Cardiac muscle cell (in vitro differentiated cells and primary cell): ENCODE measurements at regions not wholly inside any gene's neighbourhood (a gene's known extent, or its start where the extent isn't known, plus 50 kb on each side); places are given as distances from the start of the nearest gene placed in this dataset.
A peak's percentile ranks its signal among the peaks of the same experiment; 100 is the strongest.

Source experiments
- DNase-seq, 2 donors: peaks; one replicate each; pipeline versions ENCODE4 v3.0.0 to v3.0.0-alpha.2; 2010 to 2017; ENCODE audit warnings: low read depth in 1 of 2, low spot score in 1 of 2
- H3K27ac ChIP-seq: fragments of 200-600 bp; sonication (generic); 2 replicates; pipeline ENCODE4 v1.5.1; 2016
- H3K27me3 ChIP-seq: fragments of 200-600 bp; sonication (generic); 2 replicates; pipeline ENCODE4 v1.6.0; 2016; ENCODE audit warnings: control low read depth
- H3K36me3 ChIP-seq: fragments of 200-600 bp; sonication (generic); 2 replicates; pipeline ENCODE4 v1.5.1; 2016; ENCODE audit warnings: control low read depth
- H3K4me1 ChIP-seq: fragments of 200-600 bp; sonication (generic); 2 replicates; pipeline ENCODE4 v1.8.1; 2017; ENCODE audit warnings: low read depth, mild to moderate bottlenecking, mixed run types
- H3K4me3 ChIP-seq: fragments of 200-600 bp; sonication (generic); 2 replicates; pipeline ENCODE4 v1.5.1; 2016; ENCODE audit warnings: mild to moderate bottlenecking
- H3K9me3 ChIP-seq: fragments of 200-600 bp; sonication (generic); 2 replicates; pipeline ENCODE4 v1.5.1; 2017; ENCODE audit warnings: low read depth, mild to moderate bottlenecking, control low read depth
- CTCF ChIP-seq: IDR thresholded peaks from 2 replicates; pipeline ENCODE4 v1.5.1; 2012; ENCODE audit warnings: low read depth, mild to moderate bottlenecking, low read length

- H3K4me1 ChIP-seq = peaks cover 22% of the 10 kb centered on the region
Observed at GRCh38 chr2:176585291-176585690, 316.0 kb downstream of the MTX2 start.

GRCh38 chr2:176585791-176586190 lies 316.5 kb downstream of the MTX2 start:
- H3K27me3 ChIP-seq = no peaks in the 10 kb centered on the region
- peaks cover 22% of the 10 kb centered on the region for H3K4me1 ChIP-seq
- no peaks in the 10 kb centered on the region for H3K36me3 ChIP-seq
- no peak overlapping the region for H3K27ac ChIP-seq
- TF ChIP-seq CTCF = no peak
- peak in 1 of 2 donors; percentile 29 for DNase-seq
- no peak overlapping the region for H3K4me3 ChIP-seq
- H3K9me3 ChIP-seq = no peaks in the 10 kb centered on the region

More at GRCh38 chr2:176585291-176585690, 316.0 kb downstream of the MTX2 start:
- H3K27me3 ChIP-seq = no peaks in the 10 kb centered on the region
- no peaks in the 10 kb centered on the region for H3K36me3 ChIP-seq
- H3K9me3 ChIP-seq = no peaks in the 10 kb centered on the region
- no peak for DNase-seq
- TF ChIP-seq CTCF = no peak
- no peak overlapping the region for H3K27ac ChIP-seq
- H3K4me3 ChIP-seq = no peak overlapping the region

GRCh38 chr2:176589287-176589686 lies 320.0 kb downstream of the MTX2 start:
- no peaks in the 10 kb centered on the region for H3K27me3 ChIP-seq
- no peak for TF ChIP-seq CTCF
- H3K36me3 ChIP-seq = no peaks in the 10 kb centered on the region
- H3K4me3 ChIP-seq = no peak overlapping the region
- no peak overlapping the region for H3K27ac ChIP-seq
- no peaks in the 10 kb centered on the region for H3K9me3 ChIP-seq
- DNase-seq = no peak
- peaks cover 18% of the 10 kb centered on the region for H3K4me1 ChIP-seq

GRCh38 chr2:176589825-176590440 lies 320.7 kb downstream of the MTX2 start:
- DNase-seq = peak in 1 of 2 donors; percentile 79
- Histone ChIP-seq H3K27me3 (no peaks in the 10 kb centered on the region), H3K9me3 (no peaks in the 10 kb centered on the region), H3K4me3 (no peak overlapping the region), H3K27ac (no peak overlapping the region), H3K36me3 (no peaks in the 10 kb centered on the region), H3K4me1 (peaks cover 12% of the 10 kb centered on the region)
- no peak for TF ChIP-seq CTCF

GRCh38 chr2:176592216-176592615 lies 323.0 kb downstream of the MTX2 start:
- Histone ChIP-seq H3K27ac (no peak overlapping the region), H3K4me3 (no peak overlapping the region), H3K36me3 (no peaks in the 10 kb centered on the region), H3K27me3 (no peaks in the 10 kb centered on the region), H3K9me3 (no peaks in the 10 kb centered on the region), H3K4me1 (no peaks in the 10 kb centered on the region)
- TF ChIP-seq CTCF = no peak
- no peak for DNase-seq

GRCh38 chr2:176595986-176596385 lies 326.7 kb downstream of the MTX2 start:
- Histone ChIP-seq H3K4me1 (no peaks in the 10 kb centered on the region), H3K36me3 (no peaks in the 10 kb centered on the region), H3K27ac (no peak overlapping the region), H3K4me3 (no peak overlapping the region), H3K27me3 (no peaks in the 10 kb centered on the region), H3K9me3 (no peaks in the 10 kb centered on the region)
- DNase-seq = peak in 1 of 2 donors; percentile 49
- TF ChIP-seq CTCF = no peak
